A549 (cell line): ENCODE measurements at regions not wholly inside any gene's neighbourhood (a gene's known extent, or its start where the extent isn't known, plus 50 kb on each side); places are given as distances from the start of the nearest gene placed in this dataset.

Experiments
- ATAC-seq, 2 experiments: fragments of 200-7000 bp in 1 of 2; fragments of >200 bp in 1 of 2; cut with Nextera tagmentation in 1 of 2; cut with Tn5 transposase in 1 of 2; 3 replicates each; pipeline versions ENCODE4 v1.8.0 to v1.9.1; 2018 to 2020; ENCODE audit warnings: mild to moderate bottlenecking in 1 of 2, moderate library complexity in 1 of 2
- CTCF ChIA-PET: fragments of 300-600 bp; sonication (Branson Sonifier 250); formaldehyde crosslinking; extraction: SDS; loops from one replicate; lab custom pipeline; 2021; ENCODE audit warnings: antibody characterized with exemption, inconsistent platforms; lab: Yijun Ruan, JAX
- POLR2A ChIA-PET: fragments of 350-600 bp; formaldehyde crosslinking; extraction: SDS; loops from one replicate; lab custom pipeline; 2021; ENCODE audit warnings: antibody characterized with exemption, inconsistent platforms; lab: Yijun Ruan, JAX
- DNase-seq, 2 experiments: peaks; one replicate each; pipeline versions ENCODE4 v3.0.0 to v3.0.0-alpha.2; 2011 to 2016; ENCODE audit warnings: low read depth in 1 of 2, low spot score in 1 of 2
- FAIRE-seq: peaks from 2 replicates; lab custom pipeline; 2011; peaks lifted over from hg19 to GRCh38; lab: Jason Lieb, UNC
- H3K27ac ChIP-seq, 2 experiments: fragments of >200 bp; sonication (Bioruptor Twin); formaldehyde crosslinking; 3 replicates each; pipeline ENCODE4 v1.5.1; 2016 to 2017
- H3K4me1 ChIP-seq: fragments of >200 bp; sonication (Bioruptor Twin); formaldehyde crosslinking; 3 replicates; pipeline ENCODE4 v1.6.1; 2016
- H3K4me2 ChIP-seq: fragments of >200 bp; sonication (Bioruptor Twin); formaldehyde crosslinking; 3 replicates; pipeline ENCODE4 v1.6.1; 2016
- H3K4me3 ChIP-seq: fragments of >200 bp; sonication (Bioruptor Twin); formaldehyde crosslinking; 3 replicates; pipeline ENCODE4 v1.5.1; 2016
- H3K9me3 ChIP-seq: fragments of >200 bp; sonication (Bioruptor Twin); formaldehyde crosslinking; 3 replicates; pipeline ENCODE4 v1.6.1; 2016
- CBX8 ChIP-seq: fragments of 200-600 bp; sonication (generic); IDR thresholded peaks from 2 replicates; pipeline ENCODE4 v1.6.1; 2016
- FOXS1 ChIP-seq: fragments of 250-450 bp; sonication (Bioruptor Pico); IDR thresholded peaks from 2 replicates; pipeline ENCODE4 v1.5.0; 2020; ENCODE audit warnings: mild to moderate bottlenecking, moderate library complexity
- GATA3 ChIP-seq: IDR thresholded peaks from 2 replicates; pipeline ENCODE4 v1.6.1; 2012; ENCODE audit warnings: borderline replicate concordance
- HEYL ChIP-seq: fragments of 250-450 bp; sonication (Bioruptor Pico); IDR thresholded peaks from 2 replicates; pipeline ENCODE4 v1.8.0; 2021; ENCODE audit warnings: mild to moderate bottlenecking, moderate library complexity
- HOXB13 ChIP-seq: fragments of 250-450 bp; sonication (Bioruptor Pico); IDR thresholded peaks from 2 replicates; pipeline ENCODE4 v1.5.0; 2020; ENCODE audit warnings: low read depth, mild to moderate bottlenecking, moderate library complexity
- JUN ChIP-seq, 2 experiments: fragments of >200 bp; sonication (Bioruptor Twin); formaldehyde crosslinking; IDR thresholded peaks; 2 replicates in 1 of 2; 3 replicates in 1 of 2; pipeline ENCODE4 v1.6.1; 2016 to 2017
- KDM5A ChIP-seq: fragments of 200-600 bp; sonication (generic); IDR thresholded peaks from 2 replicates; pipeline ENCODE4 v1.6.1; 2016; ENCODE audit warnings: antibody characterized with exemption, mild to moderate bottlenecking
- MYC ChIP-seq: IDR thresholded peaks from 2 replicates; pipeline ENCODE4 v1.6.1; 2012; ENCODE audit warnings: mild to moderate bottlenecking, inconsistent platforms, low read length, improper control_type of control experiment, borderline replicate concordance
- NFE2L2 ChIP-seq: fragments of 150-350 bp; conservative IDR thresholded peaks from 2 replicates; pipeline ENCODE4 v1.6.1; 2014; ENCODE audit warnings: low read length
- NR3C1 ChIP-seq: fragments of >200 bp; sonication (Bioruptor Twin); formaldehyde crosslinking; IDR thresholded peaks from 3 replicates; pipeline ENCODE4 v1.6.1; 2017
- RARB ChIP-seq: fragments of 250-450 bp; sonication (Bioruptor Pico); IDR thresholded peaks from 2 replicates; pipeline ENCODE4 v1.8.0; 2021; ENCODE audit warnings: mild to moderate bottlenecking, moderate library complexity
- RFX5 ChIP-seq: fragments of 450-650 bp; IDR thresholded peaks from 2 replicates; pipeline ENCODE4 v1.7.1; 2014; ENCODE audit warnings: antibody characterized with exemption, mild to moderate bottlenecking, moderate library complexity
- RNF2 ChIP-seq: fragments of 200-600 bp; sonication (generic); IDR thresholded peaks from 2 replicates; pipeline ENCODE4 v1.6.1; 2016; ENCODE audit warnings: low read depth, mild to moderate bottlenecking, antibody characterized with exemption, moderate library complexity, borderline replicate concordance
- TFCP2L1 ChIP-seq: fragments of 250-450 bp; sonication (Bioruptor Pico); IDR thresholded peaks from 2 replicates; pipeline ENCODE4 v1.5.0; 2021; ENCODE audit warnings: mild to moderate bottlenecking
- ZNF302 ChIP-seq: fragments of 250-450 bp; sonication (Bioruptor Pico); IDR thresholded peaks from 2 replicates; pipeline ENCODE4 v1.9.0; 2021; ENCODE audit warnings: inconsistent platforms, mild to moderate bottlenecking, moderate library complexity
- WGBS: methylation state at CpG from one replicate; pipeline ENCODE4 v1.1.6; 2017; ENCODE audit errors: missing lambda C conversion rate; 5-methylcytosine and 5-hydroxymethylcytosine counted together
- TF ChIP-seq, protein P1 (sequence below): fragments of >200 bp; sonication (Bioruptor Twin); formaldehyde crosslinking; IDR thresholded peaks from 3 replicates; pipeline ENCODE4 v1.6.1; 2016
- TF ChIP-seq, protein P2 (sequence below): fragments of >200 bp; sonication (Bioruptor Twin); formaldehyde crosslinking; IDR thresholded peaks from 2 replicates; pipeline ENCODE4 v1.6.1; 2016
- TF ChIP-seq, protein P3 (sequence below): fragments of 250-450 bp; sonication (Bioruptor Pico); IDR thresholded peaks from 2 replicates; pipeline ENCODE4 v1.5.0; 2021; ENCODE audit warnings: mild to moderate bottlenecking, moderate library complexity, borderline replicate concordance
- TF ChIP-seq, protein P4 (sequence below): IDR thresholded peaks from 2 replicates; pipeline ENCODE4 v1.6.1; 2012
- TF ChIP-seq, protein P5 (sequence below): fragments of 450-650 bp; IDR thresholded peaks from 2 replicates; pipeline ENCODE4 v1.6.1; 2014; ENCODE audit warnings: antibody characterized with exemption
- TF ChIP-seq, protein P6 (sequence below): fragments of 200-600 bp; sonication (generic); IDR thresholded peaks from 2 replicates; pipeline ENCODE4 v1.6.1; 2016; ENCODE audit warnings: antibody characterized with exemption, mild to moderate bottlenecking, moderate library complexity
- TF ChIP-seq, protein P7 (sequence below): IDR thresholded peaks from 2 replicates; pipeline ENCODE4 v1.6.1; 2012; ENCODE audit warnings: low read depth, borderline replicate concordance
- TF ChIP-seq, protein P8 (sequence below): IDR thresholded peaks from 2 replicates; pipeline ENCODE4 v1.6.1; 2012

DNA sequence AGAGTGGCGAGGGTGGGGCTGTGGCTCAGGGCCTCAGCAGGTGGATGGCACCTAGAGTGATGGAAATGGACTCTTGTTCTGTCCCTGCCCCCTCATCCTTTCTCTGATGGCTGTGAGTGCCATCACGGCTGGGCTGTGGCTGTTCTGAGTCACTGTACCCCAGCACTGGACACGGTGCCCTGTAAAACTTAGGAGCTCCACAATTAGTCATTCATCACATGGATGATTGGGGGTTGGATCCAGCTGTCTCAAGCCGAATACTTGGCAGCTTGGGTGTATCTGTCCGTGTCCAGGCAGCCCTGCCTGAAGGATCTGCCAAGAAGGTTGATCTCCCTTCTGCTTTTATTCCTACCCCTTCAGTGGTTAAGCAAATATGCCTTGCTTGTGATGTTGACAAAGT lies 295.5 kb upstream of the EEF2KMT start:
- Histone ChIP-seq H3K4me1 (no peaks in the 10 kb centered on the region), H3K4me3 (no peak overlapping the region), H3K4me2 (no peak overlapping the region), H3K27ac (no peak overlapping the region), H3K9me3 (no peaks in the 10 kb centered on the region)
- ChIA-PET CTCF (no interaction called here), POLR2A (no interaction called here)
- WGBS: 3% methylated on average over 5 of the region's 5 CpGs
- TF ChIP-seq JUN (IDR thresholded peaks at IDR 0.05) (no peak), NR3C1 (no peak), MYC (no peak), RARB (no peak), HEYL (CRISPR knock-in tag) (no peak), FOXS1 (CRISPR knock-in tag) (no peak), KDM5A (no peak), RNF2 (no peak), ZNF302 (CRISPR knock-in tag) (no peak), NFE2L2 (no peak)
- TF ChIP-seq, protein P1, sequence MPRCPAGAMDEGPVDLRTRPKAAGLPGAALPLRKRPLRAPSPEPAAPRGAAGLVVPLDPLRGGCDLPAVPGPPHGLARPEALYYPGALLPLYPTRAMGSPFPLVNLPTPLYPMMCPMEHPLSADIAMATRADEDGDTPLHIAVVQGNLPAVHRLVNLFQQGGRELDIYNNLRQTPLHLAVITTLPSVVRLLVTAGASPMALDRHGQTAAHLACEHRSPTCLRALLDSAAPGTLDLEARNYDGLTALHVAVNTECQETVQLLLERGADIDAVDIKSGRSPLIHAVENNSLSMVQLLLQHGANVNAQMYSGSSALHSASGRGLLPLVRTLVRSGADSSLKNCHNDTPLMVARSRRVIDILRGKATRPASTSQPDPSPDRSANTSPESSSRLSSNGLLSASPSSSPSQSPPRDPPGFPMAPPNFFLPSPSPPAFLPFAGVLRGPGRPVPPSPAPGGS: no peak
- TF ChIP-seq, protein P2, sequence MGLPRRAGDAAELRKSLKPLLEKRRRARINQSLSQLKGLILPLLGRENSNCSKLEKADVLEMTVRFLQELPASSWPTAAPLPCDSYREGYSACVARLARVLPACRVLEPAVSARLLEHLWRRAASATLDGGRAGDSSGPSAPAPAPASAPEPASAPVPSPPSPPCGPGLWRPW: no peak
- TF ChIP-seq, protein P3, sequence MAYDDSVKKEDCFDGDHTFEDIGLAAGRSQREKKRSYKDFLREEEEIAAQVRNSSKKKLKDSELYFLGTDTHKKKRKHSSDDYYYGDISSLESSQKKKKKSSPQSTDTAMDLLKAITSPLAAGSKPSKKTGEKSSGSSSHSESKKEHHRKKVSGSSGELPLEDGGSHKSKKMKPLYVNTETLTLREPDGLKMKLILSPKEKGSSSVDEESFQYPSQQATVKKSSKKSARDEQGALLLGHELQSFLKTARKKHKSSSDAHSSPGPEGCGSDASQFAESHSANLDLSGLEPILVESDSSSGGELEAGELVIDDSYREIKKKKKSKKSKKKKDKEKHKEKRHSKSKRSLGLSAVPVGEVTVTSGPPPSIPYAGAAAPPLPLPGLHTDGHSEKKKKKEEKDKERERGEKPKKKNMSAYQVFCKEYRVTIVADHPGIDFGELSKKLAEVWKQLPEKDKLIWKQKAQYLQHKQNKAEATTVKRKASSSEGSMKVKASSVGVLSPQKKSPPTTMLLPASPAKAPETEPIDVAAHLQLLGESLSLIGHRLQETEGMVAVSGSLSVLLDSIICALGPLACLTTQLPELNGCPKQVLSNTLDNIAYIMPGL (CRISPR knock-in tag): no peak
- TF ChIP-seq, protein P4, sequence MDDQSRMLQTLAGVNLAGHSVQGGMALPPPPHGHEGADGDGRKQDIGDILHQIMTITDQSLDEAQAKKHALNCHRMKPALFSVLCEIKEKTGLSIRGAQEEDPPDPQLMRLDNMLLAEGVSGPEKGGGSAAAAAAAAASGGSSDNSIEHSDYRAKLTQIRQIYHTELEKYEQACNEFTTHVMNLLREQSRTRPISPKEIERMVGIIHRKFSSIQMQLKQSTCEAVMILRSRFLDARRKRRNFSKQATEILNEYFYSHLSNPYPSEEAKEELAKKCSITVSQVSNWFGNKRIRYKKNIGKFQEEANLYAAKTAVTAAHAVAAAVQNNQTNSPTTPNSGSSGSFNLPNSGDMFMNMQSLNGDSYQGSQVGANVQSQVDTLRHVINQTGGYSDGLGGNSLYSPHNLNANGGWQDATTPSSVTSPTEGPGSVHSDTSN: no peak
- TF ChIP-seq, protein P5, sequence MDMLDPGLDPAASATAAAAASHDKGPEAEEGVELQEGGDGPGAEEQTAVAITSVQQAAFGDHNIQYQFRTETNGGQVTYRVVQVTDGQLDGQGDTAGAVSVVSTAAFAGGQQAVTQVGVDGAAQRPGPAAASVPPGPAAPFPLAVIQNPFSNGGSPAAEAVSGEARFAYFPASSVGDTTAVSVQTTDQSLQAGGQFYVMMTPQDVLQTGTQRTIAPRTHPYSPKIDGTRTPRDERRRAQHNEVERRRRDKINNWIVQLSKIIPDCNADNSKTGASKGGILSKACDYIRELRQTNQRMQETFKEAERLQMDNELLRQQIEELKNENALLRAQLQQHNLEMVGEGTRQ: no peak
- TF ChIP-seq, protein P6, sequence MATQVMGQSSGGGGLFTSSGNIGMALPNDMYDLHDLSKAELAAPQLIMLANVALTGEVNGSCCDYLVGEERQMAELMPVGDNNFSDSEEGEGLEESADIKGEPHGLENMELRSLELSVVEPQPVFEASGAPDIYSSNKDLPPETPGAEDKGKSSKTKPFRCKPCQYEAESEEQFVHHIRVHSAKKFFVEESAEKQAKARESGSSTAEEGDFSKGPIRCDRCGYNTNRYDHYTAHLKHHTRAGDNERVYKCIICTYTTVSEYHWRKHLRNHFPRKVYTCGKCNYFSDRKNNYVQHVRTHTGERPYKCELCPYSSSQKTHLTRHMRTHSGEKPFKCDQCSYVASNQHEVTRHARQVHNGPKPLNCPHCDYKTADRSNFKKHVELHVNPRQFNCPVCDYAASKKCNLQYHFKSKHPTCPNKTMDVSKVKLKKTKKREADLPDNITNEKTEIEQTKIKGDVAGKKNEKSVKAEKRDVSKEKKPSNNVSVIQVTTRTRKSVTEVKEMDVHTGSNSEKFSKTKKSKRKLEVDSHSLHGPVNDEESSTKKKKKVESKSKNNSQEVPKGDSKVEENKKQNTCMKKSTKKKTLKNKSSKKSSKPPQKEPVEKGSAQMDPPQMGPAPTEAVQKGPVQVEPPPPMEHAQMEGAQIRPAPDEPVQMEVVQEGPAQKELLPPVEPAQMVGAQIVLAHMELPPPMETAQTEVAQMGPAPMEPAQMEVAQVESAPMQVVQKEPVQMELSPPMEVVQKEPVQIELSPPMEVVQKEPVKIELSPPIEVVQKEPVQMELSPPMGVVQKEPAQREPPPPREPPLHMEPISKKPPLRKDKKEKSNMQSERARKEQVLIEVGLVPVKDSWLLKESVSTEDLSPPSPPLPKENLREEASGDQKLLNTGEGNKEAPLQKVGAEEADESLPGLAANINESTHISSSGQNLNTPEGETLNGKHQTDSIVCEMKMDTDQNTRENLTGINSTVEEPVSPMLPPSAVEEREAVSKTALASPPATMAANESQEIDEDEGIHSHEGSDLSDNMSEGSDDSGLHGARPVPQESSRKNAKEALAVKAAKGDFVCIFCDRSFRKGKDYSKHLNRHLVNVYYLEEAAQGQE: no peak
- TF ChIP-seq, protein P7, sequence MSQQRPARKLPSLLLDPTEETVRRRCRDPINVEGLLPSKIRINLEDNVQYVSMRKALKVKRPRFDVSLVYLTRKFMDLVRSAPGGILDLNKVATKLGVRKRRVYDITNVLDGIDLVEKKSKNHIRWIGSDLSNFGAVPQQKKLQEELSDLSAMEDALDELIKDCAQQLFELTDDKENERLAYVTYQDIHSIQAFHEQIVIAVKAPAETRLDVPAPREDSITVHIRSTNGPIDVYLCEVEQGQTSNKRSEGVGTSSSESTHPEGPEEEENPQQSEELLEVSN: no peak
- no peak for DNase-seq
- no peak for FAIRE-seq
- no peak for ATAC-seq

DNA sequence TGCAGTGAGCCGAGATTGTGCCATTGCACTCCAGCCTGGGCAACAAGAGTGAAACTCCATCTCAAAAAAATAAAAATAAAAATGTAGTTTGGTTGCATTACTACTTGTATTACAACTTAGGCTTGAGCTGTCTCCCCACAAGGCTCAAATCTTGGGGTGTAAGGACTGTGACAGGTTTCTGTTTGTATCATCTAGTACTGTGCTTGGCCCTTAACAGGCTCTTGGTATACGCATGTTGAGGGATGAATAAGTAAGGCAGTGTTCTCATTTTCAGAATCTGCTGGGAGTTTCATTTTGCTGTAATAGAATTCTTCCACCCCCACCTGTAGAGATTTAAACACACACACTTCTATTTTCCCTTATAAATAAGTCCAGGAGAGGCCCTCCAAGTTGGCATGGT lies 289.4 kb upstream of the EEF2KMT start:
- ChIA-PET CTCF (no interaction called here), POLR2A (no interaction called here)
- no peak for DNase-seq
- Histone ChIP-seq H3K4me1 (no peaks in the 10 kb centered on the region), H3K4me3 (no peak overlapping the region), H3K4me2 (no peak overlapping the region), H3K27ac (no peak overlapping the region), H3K9me3 (no peaks in the 10 kb centered on the region)
- no peak for FAIRE-seq
- 9% methylated on average over 2 of the region's 2 CpGs for WGBS
- no peak for ATAC-seq
- TF ChIP-seq HOXB13 (CRISPR knock-in tag) (no peak), RFX5 (no peak), KDM5A (no peak), TFCP2L1 (CRISPR knock-in tag) (no peak), CBX8 (no peak), HEYL (CRISPR knock-in tag) (no peak), GATA3 (no peak)
- TF ChIP-seq, protein P4: no peak
- TF ChIP-seq, protein P1: no peak
- TF ChIP-seq, protein P8, sequence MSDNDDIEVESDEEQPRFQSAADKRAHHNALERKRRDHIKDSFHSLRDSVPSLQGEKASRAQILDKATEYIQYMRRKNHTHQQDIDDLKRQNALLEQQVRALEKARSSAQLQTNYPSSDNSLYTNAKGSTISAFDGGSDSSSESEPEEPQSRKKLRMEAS: no peak
